K562 (cell line): ENCODE measurements at regions not wholly inside any gene's neighbourhood (a gene's known extent, or its start where the extent isn't known, plus 50 kb on each side); places are given as distances from the start of the nearest gene placed in this dataset.

Experiments
- ATAC-seq: fragments of 200-7000 bp; cut with Tn5 transposase; 3 replicates; pipeline ENCODE4 v1.9.1; 2020; ENCODE audit warnings: moderate library complexity
- BruUV-seq: library from RNA; stranded (reverse); fragments of 400-500 nt; replicated peaks from 2 replicates; lab custom pipeline; 2021; lab: Mats Ljungman, UMichigan
- CTCF ChIA-PET: fragments of 300-600 bp; formaldehyde crosslinking; extraction: SDS; loops from one replicate; lab custom pipeline; 2021; ENCODE audit warnings: low intra/inter-chr PET ratio; lab: Yijun Ruan, JAX
- POLR2A ChIA-PET: fragments of 300-600, 350-650 bp; sonication (Branson Sonifier 250); formaldehyde crosslinking; extraction: SDS; loops from one replicate; lab custom pipeline; 2021; ENCODE audit warnings: antibody characterized with exemption, inconsistent platforms; lab: Yijun Ruan, JAX
- DNase-seq, 4 experiments: peaks; one replicate each; pipeline versions ENCODE4 v3.0.0 to v3.0.0-alpha.2; 2011 to 2018; ENCODE audit warnings: low spot score in 3 of 4, mixed read lengths in 3 of 4; ENCODE audit errors: extremely low read depth in 1 of 4
- FAIRE-seq: peaks from 2 replicates; lab custom pipeline; 2011; peaks lifted over from hg19 to GRCh38; lab: Jason Lieb, UNC
- H2AFZ ChIP-seq: 2 replicates; pipeline ENCODE4 v1.6.0; 2011; ENCODE audit warnings: low read depth, low read length, control low read depth, inconsistent platforms
- H3K27ac ChIP-seq: fragments of 200-600 bp; 3 replicates; pipeline ENCODE4 v1.8.0; 2011; ENCODE audit warnings: low read depth, mild to moderate bottlenecking, control low read depth, inconsistent platforms, low read length, moderate library complexity, mixed read lengths; ENCODE audit errors: extremely low read depth
- H3K27me3 ChIP-seq, 2 experiments: fragments of 300-600 bp in 1 of 2; 2 replicates in 1 of 2; 3 replicates in 1 of 2; pipeline versions ENCODE4 v1.6.0 to v1.8.0; 2011; ENCODE audit warnings: inconsistent platforms in 2 of 2, low read length in 2 of 2, mild to moderate bottlenecking in 1 of 2, mixed read lengths in 1 of 2, moderate library complexity in 1 of 2; ENCODE audit not compliant: control insufficient read depth in 2 of 2, insufficient read depth in 2 of 2
- H3K36me3 ChIP-seq: fragments of 300-600 bp; 3 replicates; pipeline ENCODE4 v1.8.0; 2011; ENCODE audit warnings: mild to moderate bottlenecking, low read length, inconsistent platforms; ENCODE audit not compliant: control insufficient read depth, insufficient read depth
- H3K4me1 ChIP-seq, 2 experiments: fragments of 200-600 bp in 1 of 2; replicated peaks in 1 of 2; 2 replicates in 1 of 2; 3 replicates in 1 of 2; pipeline versions ENCODE4 v1.5.1 to v1.8.0; 2011; ENCODE audit warnings: inconsistent platforms in 2 of 2, low read length in 2 of 2, mild to moderate bottlenecking in 1 of 2, mixed read lengths in 1 of 2, moderate library complexity in 1 of 2; ENCODE audit not compliant: control insufficient read depth in 2 of 2, insufficient read depth in 2 of 2
- H3K4me2 ChIP-seq: 2 replicates; pipeline ENCODE4 v1.6.1; 2011; ENCODE audit warnings: low read length, control low read depth, inconsistent platforms, mixed read lengths; ENCODE audit not compliant: insufficient read depth
- H3K4me3 ChIP-seq: fragments of 200-600 bp; sonication (generic), shearing (Covaris generic); 2 replicates; pipeline ENCODE4 v1.5.1; 2016; ENCODE audit warnings: control low read depth, inconsistent platforms
- H3K79me2 ChIP-seq: fragments of 200-600 bp; 3 replicates; pipeline ENCODE4 v1.8.0; 2011; ENCODE audit warnings: low read length, inconsistent platforms; ENCODE audit not compliant: control insufficient read depth, insufficient read depth
- H3K9ac ChIP-seq, 2 experiments: 2 replicates each; pipeline versions ENCODE4 v1.6.0 to v1.6.1; 2011; ENCODE audit warnings: low read depth in 2 of 2, low read length in 2 of 2, control low read depth in 1 of 2, inconsistent platforms in 1 of 2, mild to moderate bottlenecking in 1 of 2, mixed read lengths in 1 of 2; ENCODE audit not compliant: insufficient read depth in 1 of 2
- H3K9me1 ChIP-seq: one replicate; pipeline ENCODE4 v1.6.0; 2011; ENCODE audit warnings: inconsistent platforms, mild to moderate bottlenecking, low read length, moderate library complexity; ENCODE audit not compliant: control insufficient read depth, insufficient read depth
- H3K9me3 ChIP-seq: replicated peaks from 2 replicates; pipeline ENCODE4 v1.5.1; 2011; ENCODE audit warnings: low read depth, low read length, inconsistent platforms; ENCODE audit not compliant: control insufficient read depth, insufficient read depth
- H4K20me1 ChIP-seq: replicated peaks from 2 replicates; pipeline ENCODE4 v1.6.1; 2011; ENCODE audit warnings: low read length, inconsistent platforms, mixed read lengths; ENCODE audit not compliant: control insufficient read depth, insufficient read depth
- BHLHE40 ChIP-seq: IDR thresholded peaks from 2 replicates; pipeline ENCODE4 v1.6.1; 2011; ENCODE audit warnings: low read length, improper control_type of control experiment
- CBX3 ChIP-seq, 2 experiments: IDR thresholded peaks; 1 replicate in 1 of 2; 2 replicates in 1 of 2; pipeline ENCODE4 v1.6.1; 2012; ENCODE audit warnings: inconsistent platforms in 2 of 2, low read length in 2 of 2, borderline replicate concordance in 1 of 2, control low read depth in 1 of 2
- CEBPB ChIP-seq: fragments of 450-650 bp; IDR thresholded peaks from 2 replicates; pipeline ENCODE4 v1.6.1; 2016; ENCODE audit warnings: missing genetic modification characterization, missing compliant biosample characterization
- CEBPG ChIP-seq, 3 experiments: fragments of 200-800 bp in 1 of 3; sonication (Bioruptor generic) in 1 of 3; sonication (generic) in 1 of 3; formaldehyde crosslinking in 1 of 3; IDR thresholded peaks in 2 of 3; conservative IDR thresholded peaks in 1 of 3; 2 replicates each; pipeline versions ENCODE4 v1.6.1 to v1.8.0; 2016 to 2022; ENCODE audit warnings: missing compliant biosample characterization in 2 of 3, missing genetic modification characterization in 2 of 3, mild to moderate bottlenecking in 1 of 3, missing genetic modification reagents in 1 of 3
- FIP1L1 ChIP-seq: fragments of 200-400 bp; formaldehyde crosslinking; IDR thresholded peaks from 2 replicates; pipeline ENCODE4 v1.6.1; 2018; ENCODE audit warnings: mild to moderate bottlenecking, low read depth, low read length; ENCODE audit not compliant: poor library complexity, severe bottlenecking
- FOXM1 ChIP-seq, 2 experiments: fragments of 450-650 bp in 1 of 2; sonication (generic) in 1 of 2; formaldehyde crosslinking in 1 of 2; IDR thresholded peaks; 2 replicates each; pipeline versions ENCODE4 v1.6.1 to v1.9.0; 2017 to 2022; ENCODE audit warnings: low read depth in 2 of 2, mild to moderate bottlenecking in 2 of 2, missing genetic modification reagents in 1 of 2, moderate library complexity in 1 of 2
- MLLT1 ChIP-seq, 2 experiments: fragments of 450-650 bp; IDR thresholded peaks; 2 replicates each; pipeline ENCODE4 v1.6.1; 2016
- PCBP1 ChIP-seq: fragments of 200-400 bp; formaldehyde crosslinking; IDR thresholded peaks from 2 replicates; pipeline ENCODE4 v1.6.1; 2018; ENCODE audit warnings: mild to moderate bottlenecking, low read depth, low read length; ENCODE audit not compliant: poor library complexity, severe bottlenecking
- PCBP2 ChIP-seq: fragments of 200-400 bp; formaldehyde crosslinking; IDR thresholded peaks from 2 replicates; pipeline ENCODE4 v1.6.1; 2018; ENCODE audit warnings: low read length, low read depth, mild to moderate bottlenecking, moderate library complexity; ENCODE audit not compliant: poor library complexity, severe bottlenecking
- TAF15 ChIP-seq: fragments of 200-400 bp; formaldehyde crosslinking; IDR thresholded peaks from 2 replicates; pipeline ENCODE4 v1.6.1; 2017; ENCODE audit warnings: mild to moderate bottlenecking, low read depth, low read length, moderate library complexity
- WGBS: fragments of 100-300 bp; shearing (Covaris generic); methylation state at CpG from one replicate; pipeline ENCODE4 v1.1.6; 2016; ENCODE audit warnings: low coverage, mixed read lengths; ENCODE audit not compliant: insufficient coverage; ENCODE audit errors: missing lambda C conversion rate; 5-methylcytosine and 5-hydroxymethylcytosine counted together
- in situ Hi-C: fragments of 300-500 bp; cut with MboI; formaldehyde crosslinking; loops from 4 replicates; pipeline ENCODE4 v1.15.0; 2018; ENCODE audit warnings: inconsistent platforms, mixed read lengths
- intact Hi-C: fragments of 100-400 bp; cut with micrococcal nuclease; formaldehyde crosslinking; loops from 2 replicates; pipeline ENCODE4 v1.14.2; 2022

DNA sequence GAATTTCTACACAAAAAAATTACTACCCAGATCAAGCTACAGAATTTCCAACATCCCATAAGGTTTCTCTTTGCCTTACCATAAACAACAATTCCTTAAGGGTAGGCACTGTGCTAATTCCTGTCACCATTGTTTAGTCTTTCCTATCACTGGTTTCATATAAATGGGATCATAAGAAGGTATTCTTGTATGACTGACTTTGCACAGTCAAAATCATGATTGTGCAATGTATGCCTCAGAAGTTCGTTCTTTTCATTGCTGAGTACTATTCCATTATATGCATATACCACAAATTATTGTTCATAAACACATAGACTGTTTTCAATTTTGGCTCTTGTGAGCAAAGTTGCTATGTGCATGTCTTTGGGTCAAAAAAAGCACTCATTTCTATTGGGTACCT lies 611.6 kb upstream of the CADM1 start:
- ATAC-seq: no peak
- 0% methylated on average over 1 of the region's 1 CpG for WGBS
- Histone ChIP-seq H3K4me1 (no peaks in the 10 kb centered on the region), H3K9me1 (no peaks in the 10 kb centered on the region), H3K79me2 (no peaks in the 10 kb centered on the region), H3K4me3 (no peak overlapping the region), H2AFZ (no peak overlapping the region), H3K36me3 (no peaks in the 10 kb centered on the region), H3K27me3 (no peaks in the 10 kb centered on the region), H3K4me2 (no peak overlapping the region), H3K9ac (no peak overlapping the region), H3K9me3 (no peaks in the 10 kb centered on the region), H3K27ac (no peak overlapping the region), H4K20me1 (no peaks in the 10 kb centered on the region)
- ChIA-PET POLR2A (no interaction called here), CTCF (no interaction called here)
- BruUV-seq: no TSS peak
- in situ Hi-C loops (no loop called here), intact Hi-C loops (no loop called here)
- no peak for DNase-seq
- TF ChIP-seq CEBPG (CRISPR knock-in tag; IDR thresholded peaks at IDR 0.05) (no peak), CEBPG (tag; conservative IDR thresholded peaks at IDR 0.05 in 1 of 2, IDR thresholded peaks at IDR 0.05 in 1 of 2) (0 out of 4 replicates have a peak, but pooled peaks of 1 of the 2 experiments have one; percentile 38), PCBP2 (no peak), CEBPB (tag) (peak; percentile 53)
- no peak for FAIRE-seq

DNA sequence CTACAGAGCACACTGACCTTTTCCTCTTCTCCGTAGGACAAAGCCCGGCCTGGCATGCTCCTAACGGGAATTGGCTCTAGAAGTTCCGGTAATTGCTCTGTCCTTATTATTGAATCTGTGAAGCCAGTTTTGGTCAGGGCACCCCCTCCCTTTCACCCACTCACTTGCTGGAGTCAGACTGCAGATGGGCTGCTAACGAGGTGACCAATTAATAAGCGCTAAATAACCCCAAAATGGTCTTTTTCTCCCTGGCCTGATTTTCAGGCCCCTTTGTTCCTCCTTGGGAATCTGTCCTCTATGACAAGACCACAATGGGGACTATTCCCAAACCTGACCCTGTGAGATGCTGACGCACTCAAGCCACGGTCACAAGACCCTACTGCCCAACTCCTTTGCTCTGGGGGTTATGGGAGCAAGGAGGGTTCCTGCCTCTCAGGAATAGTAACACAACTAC lies 610.0 kb upstream of the CADM1 start:
- ATAC-seq (no peak), FAIRE-seq (no peak), DNase-seq (no peak)
- Histone ChIP-seq H3K9me1 (no peaks in the 10 kb centered on the region), H3K79me2 (no peaks in the 10 kb centered on the region), H3K4me2 (no peak overlapping the region), H3K4me3 (no peak overlapping the region), H3K27ac (no peak overlapping the region), H3K27me3 (no peaks in the 10 kb centered on the region), H3K9me3 (no peaks in the 10 kb centered on the region), H3K9ac (no peak overlapping the region), H3K36me3 (no peaks in the 10 kb centered on the region), H2AFZ (no peak overlapping the region), H4K20me1 (no peaks in the 10 kb centered on the region), H3K4me1 (no peaks in the 10 kb centered on the region)
- in situ Hi-C loops: no loop called here
- intact Hi-C loops: no loop called here
- 1% methylated on average over 7 of the region's 8 CpGs for WGBS
- ChIA-PET CTCF (no interaction called here), POLR2A (no interaction called here)
- no TSS peak for BruUV-seq
- TF ChIP-seq FOXM1 (IDR thresholded peaks at IDR 0.05; ENCODE audit: low read depth): no peak
- no peak for TF ChIP-seq FOXM1 (CRISPR knock-in tag; IDR thresholded peaks at IDR 0.05; ENCODE audit: low read depth)
- TF ChIP-seq MLLT1 (IDR thresholded peaks at IDR 0.05): no peak
- no peak for TF ChIP-seq CBX3 (IDR thresholded peaks at IDR 0.05; ENCODE audit: borderline replicate concordance in 1 of 2, low read length in 2 of 2)
- no peak for TF ChIP-seq TAF15
- no peak for TF ChIP-seq FIP1L1
- no peak for TF ChIP-seq PCBP1
- no peak for TF ChIP-seq BHLHE40
